ENCODE measurements at regions not wholly inside any gene's neighbourhood (a gene's known extent, or its start where the extent isn't known, plus 50 kb on each side); places are given as distances from the start of the nearest gene placed in this dataset.

DNA sequence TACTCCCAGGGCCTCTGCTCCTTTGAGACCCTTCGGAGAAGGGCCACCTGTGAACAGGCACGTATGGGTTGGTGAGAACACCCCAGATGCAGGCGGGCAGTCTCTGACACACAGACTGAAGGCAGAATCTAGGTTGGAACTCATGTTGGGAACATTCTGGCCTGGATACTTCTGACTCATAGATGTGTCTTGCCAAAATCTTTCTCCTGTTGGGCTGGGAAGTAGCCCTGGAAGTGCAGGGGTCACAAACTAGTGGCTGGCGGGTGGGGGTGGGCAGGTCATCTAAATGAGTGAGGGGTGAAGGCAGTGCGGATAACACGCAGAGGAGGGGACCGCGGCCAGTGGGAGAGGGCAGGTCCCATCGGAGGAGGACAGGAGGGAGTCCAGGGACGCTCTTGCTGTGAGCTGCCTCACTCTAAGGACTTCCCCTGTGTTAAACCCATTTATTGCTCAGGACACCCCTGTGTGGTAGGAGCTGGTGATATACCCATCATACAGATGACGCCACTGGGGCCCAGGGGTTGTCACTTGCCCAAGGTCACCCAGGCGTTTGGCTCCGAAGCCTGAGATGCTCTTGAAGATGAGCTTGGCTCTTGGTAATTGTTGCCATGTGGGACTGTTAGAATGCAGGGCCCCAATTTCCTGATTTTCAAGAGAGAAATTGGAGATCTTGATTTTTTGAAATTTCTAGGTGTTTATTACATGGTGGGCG lies 181.0 kb downstream of the PTPRU start:
- TF ChIP-seq, protein P1, sequence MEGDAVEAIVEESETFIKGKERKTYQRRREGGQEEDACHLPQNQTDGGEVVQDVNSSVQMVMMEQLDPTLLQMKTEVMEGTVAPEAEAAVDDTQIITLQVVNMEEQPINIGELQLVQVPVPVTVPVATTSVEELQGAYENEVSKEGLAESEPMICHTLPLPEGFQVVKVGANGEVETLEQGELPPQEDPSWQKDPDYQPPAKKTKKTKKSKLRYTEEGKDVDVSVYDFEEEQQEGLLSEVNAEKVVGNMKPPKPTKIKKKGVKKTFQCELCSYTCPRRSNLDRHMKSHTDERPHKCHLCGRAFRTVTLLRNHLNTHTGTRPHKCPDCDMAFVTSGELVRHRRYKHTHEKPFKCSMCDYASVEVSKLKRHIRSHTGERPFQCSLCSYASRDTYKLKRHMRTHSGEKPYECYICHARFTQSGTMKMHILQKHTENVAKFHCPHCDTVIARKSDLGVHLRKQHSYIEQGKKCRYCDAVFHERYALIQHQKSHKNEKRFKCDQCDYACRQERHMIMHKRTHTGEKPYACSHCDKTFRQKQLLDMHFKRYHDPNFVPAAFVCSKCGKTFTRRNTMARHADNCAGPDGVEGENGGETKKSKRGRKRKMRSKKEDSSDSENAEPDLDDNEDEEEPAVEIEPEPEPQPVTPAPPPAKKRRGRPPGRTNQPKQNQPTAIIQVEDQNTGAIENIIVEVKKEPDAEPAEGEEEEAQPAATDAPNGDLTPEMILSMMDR (IDR thresholded peaks at IDR 0.05): no peak
- Histone ChIP-seq H3K27ac (peak overlapping the region; percentile 17 to 63), H3K9me3 (peaks cover 0 to 6% (median 0%) of the 10 kb centered on the region in 3 donors), H3K4me1 (no peaks in the 10 kb centered on the region), H3K36me3 (no peaks in the 10 kb centered on the region), H3K27me3 (peaks cover 0 to 21% of the 10 kb centered on the region in 2 donors), H3K4me3 (no peak overlapping the region)
- peak in 1 of 2 donors; percentile 34 for DNase-seq
- intact Hi-C loops (cut with DNase I; ENCODE audit: low total_unique reads): no loop called here

DNA sequence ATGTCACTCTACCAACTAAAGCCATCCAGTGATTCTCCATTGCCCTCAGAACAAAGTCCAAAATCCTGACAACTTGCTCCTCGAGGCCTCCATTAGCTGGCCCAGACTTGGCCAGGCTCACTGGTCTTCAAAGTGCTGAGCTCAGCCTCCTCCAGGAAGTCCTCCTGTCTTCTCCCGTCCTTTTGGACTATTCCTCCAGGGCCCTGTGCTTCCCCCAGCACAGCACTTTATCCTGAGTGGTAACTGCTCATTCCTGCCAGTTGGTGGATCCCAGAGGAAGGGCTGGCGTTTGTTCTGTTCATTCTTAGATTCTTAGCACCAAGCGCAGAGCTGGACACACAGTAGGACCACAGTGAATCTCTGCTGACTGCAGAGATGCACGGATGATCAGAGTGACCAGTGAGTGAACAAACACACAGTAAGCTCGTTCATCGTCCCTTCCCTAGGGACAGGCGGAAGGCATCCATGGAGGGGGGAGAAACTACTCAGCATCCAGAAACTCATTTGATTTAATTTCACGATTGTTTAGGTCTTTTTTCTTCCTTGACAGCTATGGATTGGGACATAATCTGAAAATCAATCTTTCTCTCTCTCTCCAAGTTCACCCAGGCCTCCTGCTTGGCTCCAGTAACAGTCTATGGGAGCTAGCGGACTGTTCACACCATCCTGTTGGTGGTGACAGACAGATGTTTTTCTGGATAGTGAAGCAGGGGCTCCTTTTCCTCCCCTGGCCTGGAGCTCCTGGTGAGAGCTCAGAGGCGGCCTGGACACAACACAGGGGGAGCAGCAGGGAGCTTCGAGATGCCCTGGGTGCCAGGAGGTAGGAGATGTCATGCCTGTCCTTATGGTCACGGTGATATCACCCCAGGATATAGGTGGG lies 180.2 kb downstream of the PTPRU start:
- no peak for DNase-seq

DNA sequence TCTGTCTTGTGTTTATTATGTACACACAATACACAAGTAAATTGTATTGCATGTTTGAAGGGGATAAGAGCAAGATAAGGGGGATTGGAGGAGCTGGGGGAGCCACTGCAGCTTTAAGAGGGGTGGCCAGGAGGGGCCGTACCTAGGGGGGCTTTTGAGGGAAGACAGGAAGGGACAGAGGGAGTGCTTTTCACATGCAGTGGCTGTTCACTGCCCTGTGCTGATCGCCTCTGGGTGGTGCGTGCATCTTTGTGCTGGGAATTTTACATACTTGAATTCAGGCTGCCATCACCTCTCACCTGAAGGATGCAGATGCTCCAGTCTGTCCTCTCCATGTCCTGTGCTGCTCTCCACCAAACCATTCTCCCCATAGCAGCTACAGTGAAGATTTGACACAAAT lies 179.5 kb downstream of the PTPRU start:
- intact Hi-C loops (cut with DNase I; ENCODE audit: low total_unique reads): no loop called here
- no peak for DNase-seq
- Histone ChIP-seq H3K4me1 (no peaks in the 10 kb centered on the region), H3K4me3 (no peak overlapping the region), H3K27me3 (peaks cover 0 to 25% of the 10 kb centered on the region in 2 donors), H3K36me3 (no peaks in the 10 kb centered on the region), H3K27ac (no peak overlapping the region), H3K9me3 (peaks cover 0 to 2% (median 0%) of the 10 kb centered on the region in 3 donors)
- TF ChIP-seq, protein P1 (IDR thresholded peaks at IDR 0.05): no peak

More for the DNA sequence above, 180.2 kb downstream of the PTPRU start:
- Histone ChIP-seq H3K27ac (peak overlapping the region; percentile 17 to 63), H3K4me3 (no peak overlapping the region), H3K9me3 (peaks cover 0 to 6% (median 0%) of the 10 kb centered on the region in 3 donors), H3K27me3 (peaks cover 0 to 24% of the 10 kb centered on the region in 2 donors), H3K36me3 (no peaks in the 10 kb centered on the region), H3K4me1 (no peaks in the 10 kb centered on the region)
- intact Hi-C loops (cut with DNase I; ENCODE audit: low total_unique reads): no loop called here
- TF ChIP-seq, protein P1 (IDR thresholded peaks at IDR 0.05): no peak

DNA sequence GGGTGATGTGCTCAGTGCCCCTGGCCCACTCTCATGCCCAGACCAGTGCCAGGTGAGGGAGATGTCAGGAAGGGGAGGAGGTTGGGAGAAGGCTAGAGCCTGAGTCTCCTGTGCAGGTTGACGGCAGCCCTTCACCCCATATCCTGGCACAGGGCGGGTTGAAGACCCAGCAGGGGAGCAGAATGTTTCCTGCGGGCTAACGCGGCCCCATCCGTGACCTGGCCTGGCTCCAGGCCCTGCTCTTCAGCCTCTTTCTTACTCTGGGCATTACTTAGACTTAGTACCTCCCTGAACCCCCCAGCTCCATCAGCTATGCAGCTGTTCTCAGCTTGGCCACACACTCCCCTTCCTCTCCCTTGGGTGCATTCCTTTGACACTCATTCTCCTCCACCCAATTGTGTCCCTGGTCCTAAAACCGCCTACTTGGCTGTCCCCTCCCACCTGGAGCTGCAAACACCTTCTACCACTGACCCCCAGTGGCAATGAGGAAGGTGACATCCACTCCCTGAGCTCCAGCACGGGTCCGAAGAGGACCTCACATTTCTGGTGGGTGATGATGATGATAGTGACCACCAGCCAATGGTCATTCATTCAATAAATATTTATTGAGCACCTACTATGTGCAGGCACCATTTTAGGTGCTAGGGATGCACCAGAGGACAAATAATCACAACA lies 179.0 kb downstream of the PTPRU start:
- no peak overlapping the region for H3K27ac ChIP-seq
- TF ChIP-seq, protein P1 (IDR thresholded peaks at IDR 0.05): no peak
- H3K4me1 ChIP-seq: no peaks in the 10 kb centered on the region
- no peak overlapping the region for H3K4me3 ChIP-seq
- intact Hi-C loops (cut with DNase I; ENCODE audit: low total_unique reads): no loop called here
- DNase-seq: no peak
- H3K9me3 ChIP-seq: no peaks in the 10 kb centered on the region
- peaks cover 0 to 31% of the 10 kb centered on the region in 2 donors for H3K27me3 ChIP-seq
- no peaks in the 10 kb centered on the region for H3K36me3 ChIP-seq

DNA sequence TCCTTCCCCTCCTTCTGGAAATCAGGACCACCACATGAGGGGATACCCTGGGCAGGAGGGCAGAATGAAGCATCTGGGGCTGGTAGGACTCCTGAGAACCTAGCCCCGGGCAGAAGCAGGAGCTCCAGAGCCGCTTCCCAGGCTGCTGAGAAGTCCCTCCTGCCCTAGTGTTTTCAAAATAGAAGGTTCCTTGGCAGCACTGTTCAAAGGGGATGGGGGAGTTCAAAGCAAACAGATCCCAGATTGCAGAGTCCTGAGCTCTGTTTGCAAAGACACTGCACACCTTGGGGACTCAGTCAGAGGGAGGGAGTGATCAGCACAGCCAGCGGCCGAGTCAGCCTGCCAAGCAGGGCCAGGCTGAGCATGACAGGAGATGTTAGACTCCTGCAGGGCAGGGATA lies 177.8 kb downstream of the PTPRU start:
- Histone ChIP-seq H3K27me3 (peaks cover 0 to 38% of the 10 kb centered on the region in 2 donors), H3K9me3 (no peaks in the 10 kb centered on the region), H3K36me3 (no peaks in the 10 kb centered on the region), H3K4me3 (no peak overlapping the region), H3K4me1 (no peaks in the 10 kb centered on the region), H3K27ac (no peak overlapping the region)
- DNase-seq: no peak
- intact Hi-C loops (cut with DNase I; ENCODE audit: low total_unique reads): no loop called here
- TF ChIP-seq, protein P1 (IDR thresholded peaks at IDR 0.05): no peak

Data from tibial artery (tissue), 4 donors.